ENCODE measurements at regions not wholly inside any gene's neighbourhood (a gene's known extent, or its start where the extent isn't known, plus 50 kb on each side); places are given as distances from the start of the nearest gene placed in this dataset.

GRCh38 chr9:14531341-14532269 is 161.6 kb downstream of the ZDHHC21 start:
- Histone ChIP-seq H3K9ac (no peak overlapping the region), H3K4me3 (ENCODE audit: low read depth, low read length) (no peak overlapping the region), H3K27ac (no peak overlapping the region)

GRCh38 chr9:14530841-14531240 is 162.4 kb downstream of the ZDHHC21 start:
- Histone ChIP-seq H3K27me3 (ENCODE audit: control insufficient read depth, insufficient read depth, low read length) (no peaks in the 10 kb centered on the region), H3K9ac (no peak overlapping the region), H3K27ac (no peak overlapping the region), H3K36me3 (ENCODE audit: control insufficient read depth, insufficient read depth, low read length) (no peaks in the 10 kb centered on the region), H3K4me1 (no peaks in the 10 kb centered on the region), H3K79me2 (no peaks in the 10 kb centered on the region), H3K4me2 (ENCODE audit: low read length) (no peak overlapping the region), H3K9me3 (ENCODE audit: control insufficient read depth, low read length) (no peaks in the 10 kb centered on the region), H2AFZ (no peak overlapping the region), H3K4me3 (ENCODE audit: low read depth, low read length) (no peak overlapping the region)
- no peak for TF ChIP-seq CTCF (IDR thresholded peaks at IDR 0.05)

More at GRCh38 chr9:14531341-14532269, 161.6 kb downstream of the ZDHHC21 start:
- Histone ChIP-seq H2AFZ (no peak overlapping the region), H3K4me2 (ENCODE audit: low read length) (no peak overlapping the region), H3K9me3 (ENCODE audit: control insufficient read depth, low read length) (no peaks in the 10 kb centered on the region), H3K36me3 (ENCODE audit: control insufficient read depth, insufficient read depth, low read length) (no peaks in the 10 kb centered on the region), H3K27me3 (ENCODE audit: control insufficient read depth, insufficient read depth, low read length) (no peaks in the 10 kb centered on the region), H3K79me2 (no peaks in the 10 kb centered on the region), H3K4me1 (no peaks in the 10 kb centered on the region)
- TF ChIP-seq CTCF (IDR thresholded peaks at IDR 0.05), result no peak

- no peak overlapping the region for H3K27ac ChIP-seq
- no peaks in the 10 kb centered on the region for H3K9me3 ChIP-seq (ENCODE audit: control insufficient read depth, low read length)
- H3K4me3 ChIP-seq (ENCODE audit: low read depth, low read length), result no peak overlapping the region
- no peaks in the 10 kb centered on the region for H3K27me3 ChIP-seq (ENCODE audit: control insufficient read depth, insufficient read depth, low read length)
- no peak overlapping the region for H3K4me2 ChIP-seq (ENCODE audit: low read length)
- no peak overlapping the region for H3K9ac ChIP-seq
- no peaks in the 10 kb centered on the region for H3K79me2 ChIP-seq
- no peak for TF ChIP-seq CTCF (IDR thresholded peaks at IDR 0.05)
- H3K4me1 ChIP-seq, result no peaks in the 10 kb centered on the region
- no peak overlapping the region for H2AFZ ChIP-seq
- H3K36me3 ChIP-seq (ENCODE audit: control insufficient read depth, insufficient read depth, low read length), result no peaks in the 10 kb centered on the region
These were observed 162.9 kb downstream of the ZDHHC21 start for GRCh38 chr9:14530366-14530765.

- Histone ChIP-seq H3K4me3 (ENCODE audit: low read depth, low read length) (no peak overlapping the region), H3K4me1 (no peaks in the 10 kb centered on the region), H3K79me2 (no peaks in the 10 kb centered on the region), H3K27me3 (ENCODE audit: control insufficient read depth, insufficient read depth, low read length) (no peaks in the 10 kb centered on the region), H3K9me3 (ENCODE audit: control insufficient read depth, low read length) (no peaks in the 10 kb centered on the region), H3K4me2 (ENCODE audit: low read length) (no peak overlapping the region), H3K36me3 (ENCODE audit: control insufficient read depth, insufficient read depth, low read length) (no peaks in the 10 kb centered on the region), H3K9ac (no peak overlapping the region), H3K27ac (no peak overlapping the region), H2AFZ (no peak overlapping the region)
- TF ChIP-seq CTCF (IDR thresholded peaks at IDR 0.05), result no peak
These were observed 163.6 kb downstream of the ZDHHC21 start for GRCh38 chr9:14529629-14530028.

- Histone ChIP-seq H3K4me1 (no peaks in the 10 kb centered on the region), H3K4me3 (ENCODE audit: low read depth, low read length) (no peak overlapping the region), H2AFZ (no peak overlapping the region), H3K9me3 (ENCODE audit: control insufficient read depth, low read length) (no peaks in the 10 kb centered on the region), H3K36me3 (ENCODE audit: control insufficient read depth, insufficient read depth, low read length) (no peaks in the 10 kb centered on the region), H3K27ac (no peak overlapping the region), H3K79me2 (no peaks in the 10 kb centered on the region), H3K27me3 (ENCODE audit: control insufficient read depth, insufficient read depth, low read length) (no peaks in the 10 kb centered on the region), H3K4me2 (ENCODE audit: low read length) (no peak overlapping the region), H3K9ac (no peak overlapping the region)
- TF ChIP-seq CTCF (IDR thresholded peaks at IDR 0.05), result no peak
These were observed 164.2 kb downstream of the ZDHHC21 start for GRCh38 chr9:14529054-14529453.
